Sciatic nerve (tissue), 2 donors: ENCODE measurements at regions not wholly inside any gene's neighbourhood (a gene's known extent, or its start where the extent isn't known, plus 50 kb on each side); places are given as distances from the start of the nearest gene placed in this dataset.

Source experiments
- ATAC-seq: fragments of 200-7000 bp; cut with Tn5 transposase; one replicate; pipeline ENCODE4 v1.9.1; 2020; ENCODE audit warnings: mild to moderate bottlenecking, moderate library complexity
- DNase-seq: peaks from one replicate; pipeline ENCODE4 v3.0.0-alpha.2; 2020; ENCODE audit warnings: low spot score
- intact Hi-C: fragments of 100-400 bp; cut with DNase I; formaldehyde crosslinking; loops from one replicate; pipeline ENCODE4 v1.14.2; 2022
- donor health status: DM: no; HTN: no; CAD: no.
- donor health status: DM: no; HTN: no; CAD: no.

DNA sequence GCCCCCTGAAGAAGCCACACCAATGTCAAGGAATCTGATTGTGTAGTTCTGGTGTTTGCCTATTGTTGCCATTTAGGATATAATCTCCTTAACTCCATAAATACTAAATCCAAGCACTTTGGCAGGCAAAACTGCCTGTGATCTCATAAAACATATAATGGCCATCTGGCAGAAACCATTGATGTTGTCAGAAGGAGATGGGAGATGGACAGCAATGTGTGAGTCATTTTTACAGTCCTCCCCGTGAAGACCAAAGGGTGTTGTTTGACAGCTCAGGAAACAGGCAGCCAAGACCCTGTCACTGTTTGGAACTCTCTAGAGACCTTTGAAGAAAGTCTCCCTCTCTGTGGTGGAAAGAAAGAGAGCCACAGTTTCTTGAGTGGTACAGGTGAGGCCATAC, 454.1 kb downstream of the HS3ST3B1 start:
- intact Hi-C loops = no loop called here
- DNase-seq (no peak), ATAC-seq (no peak)

DNA sequence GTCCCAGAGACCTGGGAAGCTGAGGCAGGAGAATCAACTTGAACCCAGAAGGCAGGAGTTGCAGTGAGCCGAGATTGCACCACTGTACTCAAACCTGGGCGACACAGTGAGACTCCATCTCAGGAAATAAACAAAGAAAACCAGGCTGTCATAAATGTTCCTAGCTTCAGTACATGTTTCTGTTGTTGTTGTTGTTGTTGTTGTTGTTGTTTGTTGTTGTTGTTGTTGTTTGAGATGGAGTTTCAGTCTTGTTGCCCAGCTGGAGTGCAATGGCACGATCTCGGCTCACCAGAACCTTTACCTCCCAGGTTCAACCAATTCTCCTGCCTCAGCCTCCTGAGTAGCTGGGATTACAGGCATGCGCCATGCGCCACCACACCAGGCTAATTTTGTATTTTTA, 452.5 kb downstream of the HS3ST3B1 start:
- intact Hi-C loops = no loop called here
- ATAC-seq (no peak), DNase-seq (no peak)

- ATAC-seq (no peak), DNase-seq (no peak)
- intact Hi-C loops = no loop called here
These were observed 451.1 kb downstream of the HS3ST3B1 start for GRCh38 chr17:14752011-14752410.

DNA sequence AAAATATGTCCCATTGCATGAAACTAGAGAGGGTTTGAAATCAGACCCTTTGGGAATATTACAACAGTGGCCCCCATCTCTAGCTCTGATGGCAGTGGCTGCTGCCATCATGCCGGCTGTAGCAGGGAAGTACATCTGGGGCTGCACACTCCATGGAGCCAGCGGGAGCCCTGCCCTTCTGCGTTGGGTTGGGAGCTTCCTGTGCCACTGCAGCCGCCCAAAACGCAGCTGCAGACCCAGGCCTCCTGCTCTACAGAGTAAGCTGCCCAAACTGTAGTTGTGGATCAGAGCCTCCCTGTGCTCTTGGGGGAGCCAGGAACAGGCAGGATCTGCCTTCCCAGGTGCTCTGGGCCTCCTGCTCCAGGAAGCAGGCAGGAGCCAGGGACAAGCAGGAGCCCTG, 450.0 kb downstream of the HS3ST3B1 start:
- DNase-seq = no peak
- no peak for ATAC-seq

DNA sequence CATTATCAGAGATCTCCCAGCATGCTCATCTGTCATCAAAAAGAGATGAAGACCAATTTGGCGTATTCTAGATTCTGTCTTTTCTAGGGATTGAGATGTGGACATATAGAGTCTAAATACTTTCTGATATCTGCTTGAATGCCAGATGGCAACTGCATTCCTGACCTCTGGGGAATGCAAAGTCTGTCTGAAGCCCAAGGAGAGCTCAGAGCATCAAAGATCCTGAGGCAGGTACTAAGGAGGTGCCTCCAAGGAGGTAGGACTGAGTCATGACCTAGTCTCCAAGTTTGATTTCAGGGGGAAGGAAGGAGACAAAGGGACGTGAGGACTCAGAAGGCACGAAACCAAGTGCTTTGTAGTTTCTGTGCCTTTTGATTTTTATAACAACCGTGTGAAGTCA, 448.4 kb downstream of the HS3ST3B1 start:
- intact Hi-C loops = no loop called here
- DNase-seq = no peak
- no peak for ATAC-seq

More for the DNA sequence above, 450.0 kb downstream of the HS3ST3B1 start:
- intact Hi-C loops = no loop called here

GRCh38 chr17:14748036-14748710, 447.3 kb downstream of the HS3ST3B1 start:
- ATAC-seq (no peak), DNase-seq (no peak)
- intact Hi-C loops = no loop called here

DNA sequence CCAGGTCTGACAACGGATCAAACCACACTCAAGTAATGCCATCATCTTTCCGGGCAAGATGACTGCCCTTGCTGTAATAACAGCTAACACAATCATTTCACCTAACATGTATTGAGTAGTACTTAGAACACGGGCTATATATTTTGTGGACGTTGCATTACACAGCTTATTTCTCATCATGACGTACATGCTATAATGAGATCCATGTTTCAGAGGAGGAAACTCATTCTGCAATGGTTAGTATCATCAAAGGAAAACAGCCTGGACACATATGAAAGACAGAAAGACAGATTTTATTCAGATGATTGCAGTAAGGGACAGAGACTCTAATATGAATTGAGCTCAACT, 446.7 kb downstream of the HS3ST3B1 start:
- no peak for ATAC-seq
- intact Hi-C loops = no loop called here
- DNase-seq = no peak

GRCh38 chr17:14746822-14747602, 446.1 kb downstream of the HS3ST3B1 start:
- ATAC-seq (no peak), DNase-seq (no peak)
- intact Hi-C loops = no loop called here

- ATAC-seq (no peak), DNase-seq (no peak)
- intact Hi-C loops = no loop called here
These were observed 444.7 kb downstream of the HS3ST3B1 start for GRCh38 chr17:14745541-14745940.

DNA sequence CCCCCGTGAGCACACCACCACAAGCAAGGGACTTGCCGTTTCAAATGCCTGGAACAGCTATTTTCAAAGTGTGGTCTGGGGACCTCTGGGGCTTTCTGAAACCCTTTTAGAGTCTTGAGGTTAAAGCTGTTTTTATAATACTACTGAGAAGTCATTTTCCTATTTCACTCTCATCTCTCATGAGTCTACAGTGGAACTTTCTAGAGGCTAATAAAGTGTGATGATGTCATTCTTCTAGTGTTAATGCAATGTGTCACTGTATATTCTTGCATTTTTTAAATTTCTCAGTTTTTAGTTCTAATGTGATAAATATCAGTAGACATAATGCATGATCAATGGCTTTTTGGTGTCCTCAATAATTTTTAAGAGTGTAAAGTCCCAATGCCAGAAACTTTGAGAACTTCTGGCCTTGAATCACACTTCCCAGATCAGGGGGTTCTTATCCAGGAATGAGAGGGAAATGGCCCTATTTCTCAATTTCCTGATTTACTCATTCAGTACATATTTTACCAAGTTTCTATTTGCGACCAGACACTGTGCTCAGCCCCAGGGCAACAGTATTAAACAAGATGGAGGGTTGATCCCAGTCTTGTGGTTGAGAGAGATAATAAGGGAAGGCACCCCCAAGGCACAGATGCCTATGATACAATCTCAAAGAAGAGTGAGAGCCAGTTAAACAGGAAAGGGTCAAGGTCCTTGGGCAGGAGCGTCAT, 444.0 kb downstream of the HS3ST3B1 start:
- intact Hi-C loops = no loop called here
- DNase-seq (no peak), ATAC-seq (no peak)

GRCh38 chr17:14741491-14741890, 440.6 kb downstream of the HS3ST3B1 start:
- intact Hi-C loops = no loop called here
- ATAC-seq (no peak), DNase-seq (no peak)

DNA sequence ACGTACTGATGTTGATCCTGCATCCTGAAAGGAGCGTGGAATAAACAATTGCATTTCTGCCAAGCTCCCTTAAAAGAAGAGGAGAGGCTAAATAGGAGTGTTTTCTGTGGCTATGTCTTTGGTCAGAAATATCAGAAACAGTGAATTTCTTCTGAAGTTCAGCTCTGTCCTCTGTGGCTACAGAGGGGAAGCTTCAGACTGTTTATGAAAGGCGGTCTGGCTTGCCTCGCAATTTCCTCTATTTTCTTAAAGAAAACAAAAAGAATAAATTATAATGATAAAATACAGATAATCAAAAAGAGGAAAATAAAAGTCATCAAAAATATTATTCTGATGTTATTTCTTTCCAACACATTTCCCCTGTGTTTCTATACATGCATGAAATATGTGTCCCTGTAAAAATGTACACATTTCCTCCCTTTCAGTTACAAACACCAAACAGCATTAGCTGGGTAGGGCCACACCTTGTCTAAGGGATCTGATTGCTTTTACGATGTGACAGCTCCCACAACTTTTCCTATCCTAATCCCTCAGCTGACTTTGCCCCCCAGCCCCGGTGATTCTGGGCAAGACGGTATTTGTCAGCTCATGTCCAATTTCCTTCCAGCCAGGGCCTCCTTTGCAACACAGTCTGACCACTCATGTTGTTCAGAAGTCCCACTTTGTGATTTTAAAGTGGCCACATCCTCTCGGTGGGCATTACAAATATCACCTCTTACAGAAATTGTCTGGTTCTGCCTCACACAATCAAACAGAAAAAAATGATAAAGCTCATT, 439.0 kb downstream of the HS3ST3B1 start:
- DNase-seq (no peak), ATAC-seq (no peak)
- intact Hi-C loops = no loop called here

- ATAC-seq = no peak
- no peak for DNase-seq
- intact Hi-C loops = no loop called here
These were observed 437.7 kb downstream of the HS3ST3B1 start for GRCh38 chr17:14738652-14738988.

GRCh38 chr17:14737984-14738651, 437.2 kb downstream of the HS3ST3B1 start:
- ATAC-seq (peak; percentile 59), DNase-seq (no peak)
- intact Hi-C loops = no loop called here

DNA sequence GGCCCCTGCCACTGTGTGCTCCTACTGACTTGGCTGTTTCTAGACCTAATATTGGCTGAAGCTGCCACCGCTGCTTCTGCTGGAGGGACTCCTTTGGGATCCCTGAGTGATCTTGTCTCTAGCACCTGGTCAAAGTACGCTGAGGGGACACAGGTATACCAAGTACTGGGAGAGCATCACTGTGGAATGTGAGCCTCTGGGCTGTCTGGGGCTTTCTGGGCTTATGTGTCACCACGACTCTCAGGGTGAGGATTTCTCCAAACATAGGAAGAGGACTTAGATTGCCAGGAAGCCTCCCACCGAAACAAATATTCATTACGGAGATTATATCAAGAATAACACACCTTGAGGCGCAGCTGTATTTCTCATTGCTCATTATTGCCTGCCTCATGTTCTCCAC, 435.8 kb downstream of the HS3ST3B1 start:
- ATAC-seq = no peak

DNA sequence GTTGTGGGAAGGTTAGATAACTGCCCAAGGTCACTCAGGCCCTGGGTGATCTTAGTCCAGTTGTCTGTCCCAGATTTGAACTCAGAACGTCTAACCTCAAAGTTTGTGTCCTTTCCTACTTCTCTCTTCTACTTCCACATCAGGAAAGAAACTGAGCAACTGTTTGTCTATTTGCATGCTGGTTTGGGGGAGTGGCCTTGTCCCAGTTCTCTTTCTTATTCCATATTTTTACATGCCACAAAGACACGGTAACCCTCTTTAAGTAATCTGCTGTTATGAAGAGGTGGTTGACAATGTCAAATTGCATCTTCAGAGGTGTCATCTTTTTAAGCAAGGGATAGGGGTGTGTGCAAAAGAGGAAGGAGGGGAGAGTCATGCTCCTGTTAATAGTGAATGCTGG, 432.5 kb downstream of the HS3ST3B1 start:
- intact Hi-C loops = no loop called here
- ATAC-seq = no peak

More for the DNA sequence above, 435.8 kb downstream of the HS3ST3B1 start:
- intact Hi-C loops = no loop called here
- no peak for DNase-seq

GRCh38 chr17:14732211-14732610, 431.3 kb downstream of the HS3ST3B1 start:
- intact Hi-C loops = no loop called here
- ATAC-seq (no peak), DNase-seq (no peak)

More for the DNA sequence above, 432.5 kb downstream of the HS3ST3B1 start:
- DNase-seq = no peak

GRCh38 chr17:14731591-14731990, 430.7 kb downstream of the HS3ST3B1 start:
- no peak for ATAC-seq
- intact Hi-C loops = no loop called here
- no peak for DNase-seq

- no peak for DNase-seq
- ATAC-seq = no peak
- intact Hi-C loops = no loop called here
These were observed 429.9 kb downstream of the HS3ST3B1 start for GRCh38 chr17:14730821-14731220.
